ENCODE measurements at regions not wholly inside any gene's neighbourhood (a gene's known extent, or its start where the extent isn't known, plus 50 kb on each side); places are given as distances from the start of the nearest gene placed in this dataset.

DNA sequence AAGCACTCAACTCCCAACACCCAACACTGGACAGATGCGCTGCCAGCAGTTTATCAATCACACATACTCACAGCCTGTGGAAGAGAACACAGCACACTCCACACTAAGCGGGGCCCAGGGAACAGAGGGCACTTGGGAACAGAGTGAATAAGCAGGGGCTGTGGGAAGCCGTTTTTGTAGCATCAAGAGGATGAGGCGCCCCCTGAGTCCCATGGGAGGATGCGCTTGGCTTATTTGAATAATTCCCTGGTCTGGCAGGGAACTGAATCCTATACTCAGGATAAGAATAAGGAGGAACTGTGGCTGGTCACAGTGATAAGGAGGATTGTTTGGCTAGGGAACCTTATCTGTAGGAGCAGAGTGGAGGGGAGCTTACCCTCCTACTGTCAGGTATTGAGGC, 96.1 kb upstream of the DNAH5 start:
- TF ChIP-seq EP300 (IDR thresholded peaks at IDR 0.05; ENCODE audit: low read depth) (no peak), POLR2A (IDR thresholded peaks at IDR 0.05) (no peak), POLR2AphosphoS5 (IDR thresholded peaks at IDR 0.05) (no peak)
- TF ChIP-seq, protein P1, sequence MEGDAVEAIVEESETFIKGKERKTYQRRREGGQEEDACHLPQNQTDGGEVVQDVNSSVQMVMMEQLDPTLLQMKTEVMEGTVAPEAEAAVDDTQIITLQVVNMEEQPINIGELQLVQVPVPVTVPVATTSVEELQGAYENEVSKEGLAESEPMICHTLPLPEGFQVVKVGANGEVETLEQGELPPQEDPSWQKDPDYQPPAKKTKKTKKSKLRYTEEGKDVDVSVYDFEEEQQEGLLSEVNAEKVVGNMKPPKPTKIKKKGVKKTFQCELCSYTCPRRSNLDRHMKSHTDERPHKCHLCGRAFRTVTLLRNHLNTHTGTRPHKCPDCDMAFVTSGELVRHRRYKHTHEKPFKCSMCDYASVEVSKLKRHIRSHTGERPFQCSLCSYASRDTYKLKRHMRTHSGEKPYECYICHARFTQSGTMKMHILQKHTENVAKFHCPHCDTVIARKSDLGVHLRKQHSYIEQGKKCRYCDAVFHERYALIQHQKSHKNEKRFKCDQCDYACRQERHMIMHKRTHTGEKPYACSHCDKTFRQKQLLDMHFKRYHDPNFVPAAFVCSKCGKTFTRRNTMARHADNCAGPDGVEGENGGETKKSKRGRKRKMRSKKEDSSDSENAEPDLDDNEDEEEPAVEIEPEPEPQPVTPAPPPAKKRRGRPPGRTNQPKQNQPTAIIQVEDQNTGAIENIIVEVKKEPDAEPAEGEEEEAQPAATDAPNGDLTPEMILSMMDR (IDR thresholded peaks at IDR 0.05) = no peak

Measured in transverse colon (tissue), 4 donors.